GM21825 (cell line): ENCODE measurements at regions not wholly inside any gene's neighbourhood (a gene's known extent, or its start where the extent isn't known, plus 50 kb on each side); places are given as distances from the start of the nearest gene placed in this dataset.
"Not testable (repeated sequence)": the region's sequence is repeated elsewhere in the genome, so short reads cannot be mapped to it uniquely, and the experiment has no call there.

ENCODE experiments used
- ATAC-seq: cut with Tn5 transposase; IDR thresholded peaks from one replicate; pipeline ENCODE4 v1.9.1; 2021; ENCODE audit warnings: mild to moderate bottlenecking, moderate library complexity; ENCODE audit not compliant: unreplicated experiment

DNA sequence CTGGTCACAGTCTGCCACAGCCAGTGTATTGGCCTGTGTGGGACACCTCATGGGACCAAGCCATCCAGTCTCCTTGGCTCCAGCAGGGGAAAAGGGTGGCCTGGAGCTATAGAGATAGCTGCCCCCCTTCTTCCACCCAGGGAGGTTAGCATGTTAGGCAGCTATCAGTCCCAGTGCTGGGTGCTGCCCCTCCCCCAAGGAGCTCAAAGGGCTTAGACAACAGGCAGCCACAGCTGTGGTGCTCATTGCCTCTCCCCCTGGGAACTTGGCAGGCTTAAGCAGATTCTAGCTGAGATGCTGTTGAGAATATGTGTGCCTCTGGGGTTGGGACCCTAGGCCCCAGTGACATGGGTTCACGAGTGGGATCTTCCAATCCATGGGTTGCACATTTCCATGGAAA, 226.0 kb upstream of the PTGER4 start:
- no peak for ATAC-seq

DNA sequence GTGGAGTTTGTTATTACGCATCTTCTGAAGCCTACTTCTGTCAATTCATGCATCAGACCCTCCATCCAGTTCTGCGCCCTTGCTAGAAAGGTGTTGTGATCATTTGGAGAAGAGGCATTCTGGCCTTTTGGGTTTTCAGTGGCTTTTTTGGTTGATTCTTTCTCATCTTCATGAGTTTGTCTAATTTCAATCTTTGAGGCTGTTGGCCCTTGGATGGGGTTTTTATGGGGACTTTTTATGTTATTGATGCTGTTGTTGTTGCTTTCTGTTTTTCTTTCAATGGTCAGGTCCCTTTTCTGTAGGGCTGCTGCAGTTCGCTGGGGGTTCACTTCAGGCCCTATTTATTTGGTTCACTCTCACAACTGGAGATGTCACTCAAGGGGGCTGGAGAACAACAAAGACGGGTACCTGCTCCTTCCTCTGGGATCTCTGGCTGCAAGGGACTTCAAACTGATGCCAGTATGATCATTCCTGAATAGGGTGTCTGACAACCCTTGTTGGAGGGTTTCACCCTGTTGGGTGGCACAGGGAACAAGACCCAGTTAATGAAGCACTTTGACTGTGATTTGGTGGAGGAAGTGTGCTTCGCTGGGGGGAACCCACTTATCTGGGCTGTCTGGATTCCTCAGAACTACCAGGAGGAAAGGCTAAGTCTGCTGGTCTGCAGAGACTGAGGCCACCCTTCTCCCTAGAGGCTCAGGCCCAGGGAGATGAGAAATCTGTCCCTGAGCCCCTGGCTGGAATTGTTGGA, 226.7 kb upstream of the PTGER4 start:
- ATAC-seq = no peak

DNA sequence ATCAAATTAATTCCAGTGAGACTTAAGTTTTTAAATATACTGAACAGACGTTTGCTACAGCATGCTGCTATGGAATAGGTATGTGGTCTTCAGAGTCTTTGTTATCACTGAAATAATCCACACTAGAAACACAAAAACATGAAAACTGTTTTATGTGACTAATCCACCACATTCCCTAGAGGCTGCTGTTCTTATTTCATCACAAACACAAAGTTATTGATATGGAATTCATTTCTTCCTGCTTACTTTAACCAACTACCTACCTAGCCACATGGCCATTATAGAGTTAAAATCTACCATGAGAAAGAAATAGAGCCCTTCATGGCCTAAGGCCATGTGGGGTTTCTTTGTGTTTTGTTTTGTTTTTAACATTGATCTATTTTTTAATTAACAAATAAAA, 232.3 kb upstream of the PTGER4 start:
- ATAC-seq = no peak

DNA sequence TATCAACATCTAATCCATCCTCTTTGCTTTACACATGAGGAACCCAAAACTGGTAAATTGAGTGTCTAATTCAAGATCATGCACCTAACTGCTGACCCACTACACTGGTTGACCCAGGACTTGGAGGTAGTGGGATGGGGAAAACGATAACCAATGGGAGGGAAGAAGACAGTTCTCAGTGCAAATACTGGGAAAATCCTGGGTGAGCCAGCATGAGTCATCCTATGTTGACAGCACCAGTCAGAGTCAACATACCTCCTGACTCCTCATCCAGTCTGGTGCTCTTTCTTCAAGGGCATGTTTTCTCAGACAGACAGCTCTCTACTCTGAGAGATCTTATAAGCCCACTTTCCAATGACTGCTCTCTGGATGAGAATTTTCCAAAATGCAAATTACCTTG, 232.8 kb upstream of the PTGER4 start:
- ATAC-seq = no peak

DNA sequence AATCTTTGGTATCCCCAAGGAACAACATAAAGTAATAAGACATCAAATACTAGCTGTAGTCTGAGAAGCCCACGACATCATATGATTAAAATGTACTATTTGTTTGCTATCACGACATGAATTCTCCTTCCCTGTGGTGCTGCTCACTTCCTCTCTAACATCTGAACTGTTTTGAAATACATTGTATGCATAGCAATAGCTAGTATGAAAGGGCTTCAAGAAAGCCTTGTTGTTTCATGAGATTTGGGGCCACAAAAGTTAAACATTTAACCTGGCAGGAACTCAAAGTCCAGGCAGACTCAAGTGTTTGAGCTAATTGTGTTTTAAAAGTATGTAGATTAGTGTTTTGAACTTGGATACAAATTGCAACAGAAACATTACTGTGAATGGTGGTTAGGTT, 237.4 kb upstream of the PTGER4 start:
- peak; percentile 55 for ATAC-seq

DNA sequence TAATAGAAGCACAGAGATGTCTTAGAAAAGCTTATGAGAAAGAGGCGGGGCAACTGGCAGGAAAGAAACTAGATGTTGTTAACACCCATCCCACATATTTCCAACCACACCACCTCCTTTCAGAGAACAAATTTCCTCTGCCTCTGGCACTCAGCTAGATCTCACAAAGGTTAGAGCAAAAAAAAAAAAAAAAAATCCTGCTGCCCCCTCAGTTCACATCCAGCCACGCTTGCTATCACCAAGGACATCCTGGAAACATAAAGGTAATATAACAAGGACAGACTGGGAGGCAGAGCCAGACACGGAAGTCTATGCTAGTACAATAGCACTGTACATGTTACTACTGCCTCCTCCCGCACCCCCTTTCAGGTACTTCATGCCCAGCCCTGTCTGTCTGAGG, 238.0 kb upstream of the PTGER4 start:
- no peak for ATAC-seq

DNA sequence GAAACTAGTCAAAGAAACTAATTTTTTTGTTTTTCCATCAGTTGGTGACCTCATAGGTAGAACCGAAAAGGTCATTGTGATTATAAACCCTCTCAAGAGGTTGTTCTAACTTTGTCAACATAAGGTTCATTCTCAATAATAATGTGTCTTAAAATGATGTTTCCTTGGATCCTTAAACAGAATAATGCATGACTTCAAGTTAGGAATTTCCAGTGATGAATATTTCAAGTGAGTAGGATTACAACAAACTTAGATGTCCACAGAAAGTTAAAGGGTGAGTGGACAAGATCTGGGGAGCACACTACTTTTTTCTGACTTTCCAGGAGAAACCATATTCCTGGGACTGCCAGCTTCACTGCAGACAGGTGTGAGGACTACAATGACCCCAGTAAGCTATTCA, 239.0 kb upstream of the PTGER4 start:
- no peak for ATAC-seq

DNA sequence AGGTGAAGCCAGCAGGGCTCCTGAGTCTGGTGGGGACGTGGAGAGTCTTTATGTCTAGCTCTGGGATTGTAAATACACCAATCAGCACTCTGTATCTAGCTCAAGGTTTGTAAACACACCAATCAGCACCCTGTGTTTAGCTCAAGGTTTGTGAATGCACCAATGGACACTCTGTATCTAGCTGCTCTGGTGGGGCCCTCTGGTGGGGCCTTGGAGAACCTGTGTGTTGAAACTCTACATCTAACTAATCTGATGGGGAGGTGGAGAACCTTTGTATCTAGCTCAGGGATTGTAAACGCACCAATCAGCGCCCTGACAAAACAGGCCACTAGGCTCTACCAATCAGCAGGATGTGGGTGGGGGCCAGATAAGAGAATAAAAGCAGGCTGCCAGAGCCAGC, 240.6 kb upstream of the PTGER4 start:
- ATAC-seq = not testable (repeated sequence)

DNA sequence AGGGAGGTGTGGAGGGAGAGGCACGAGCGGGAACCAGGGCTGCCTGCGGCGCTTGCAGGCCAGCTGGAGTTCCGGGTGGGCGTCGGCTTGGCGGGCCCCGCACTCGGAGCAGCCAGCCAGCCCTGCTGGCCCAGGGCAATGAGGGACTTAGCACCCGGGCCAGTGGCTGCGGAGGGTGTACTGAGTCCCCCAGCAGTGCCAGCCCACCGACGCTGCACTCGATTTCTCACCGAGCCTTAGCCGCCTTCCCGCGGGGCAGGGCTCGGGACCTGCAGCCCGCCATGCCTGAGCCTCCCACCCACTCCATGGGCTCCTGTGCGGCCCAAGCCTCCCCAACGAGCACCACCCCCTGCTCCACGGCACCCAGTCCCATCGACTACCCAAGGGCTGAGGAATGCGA, 241.1 kb upstream of the PTGER4 start:
- ATAC-seq = not testable (repeated sequence)

DNA sequence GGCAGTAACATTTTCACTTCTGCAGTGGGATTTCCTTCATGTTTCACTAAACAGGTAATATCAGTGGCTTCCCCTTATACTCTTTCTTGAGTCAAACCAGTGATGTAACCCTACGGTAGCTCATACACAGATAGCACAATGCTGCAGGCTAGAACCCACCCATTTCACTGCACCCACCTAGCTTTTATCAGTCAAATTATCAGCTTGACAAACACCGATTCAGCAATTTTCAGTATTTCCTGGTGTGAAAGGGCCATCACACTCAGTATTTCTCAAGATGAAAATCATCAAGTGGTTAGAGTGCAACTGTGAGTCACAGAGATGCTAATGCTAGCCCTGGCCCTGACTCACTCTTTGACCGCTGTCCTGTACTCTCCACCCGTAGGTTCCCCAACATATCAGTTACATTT, 242.3 kb upstream of the PTGER4 start:
- ATAC-seq = peak; percentile 57

DNA sequence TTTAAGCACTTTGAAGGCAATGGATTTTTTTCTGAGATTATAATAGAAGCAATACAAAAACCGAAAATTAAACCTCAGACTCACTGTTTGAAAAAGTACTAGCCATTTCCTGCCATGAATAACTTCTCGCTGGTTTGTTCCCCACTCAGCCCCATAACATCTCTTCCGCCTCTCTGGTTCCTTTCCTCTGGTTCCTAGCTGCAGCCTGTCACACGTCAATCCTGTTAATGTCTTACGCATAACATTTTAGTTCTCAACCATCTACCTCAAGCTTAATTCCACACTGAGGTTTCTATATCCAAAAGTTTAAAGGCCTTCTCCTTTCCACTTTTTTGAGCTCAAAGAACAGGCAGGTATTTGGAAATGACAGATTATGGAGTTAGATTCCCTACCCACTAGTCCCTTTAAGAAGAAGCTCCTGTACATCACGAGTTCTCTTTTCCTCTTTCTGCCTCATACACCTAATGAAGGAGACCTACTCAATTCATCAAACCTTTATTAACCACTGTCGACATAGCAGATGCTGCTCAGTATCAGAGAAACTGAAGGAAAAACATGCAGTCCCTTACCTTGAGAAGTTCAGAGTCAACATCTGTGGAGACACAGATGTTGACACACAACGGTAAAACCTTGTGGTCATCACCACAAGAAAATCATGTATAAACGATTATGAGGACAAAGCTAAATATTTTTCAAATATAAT, 243.0 kb upstream of the PTGER4 start:
- ATAC-seq = peak; percentile 81

DNA sequence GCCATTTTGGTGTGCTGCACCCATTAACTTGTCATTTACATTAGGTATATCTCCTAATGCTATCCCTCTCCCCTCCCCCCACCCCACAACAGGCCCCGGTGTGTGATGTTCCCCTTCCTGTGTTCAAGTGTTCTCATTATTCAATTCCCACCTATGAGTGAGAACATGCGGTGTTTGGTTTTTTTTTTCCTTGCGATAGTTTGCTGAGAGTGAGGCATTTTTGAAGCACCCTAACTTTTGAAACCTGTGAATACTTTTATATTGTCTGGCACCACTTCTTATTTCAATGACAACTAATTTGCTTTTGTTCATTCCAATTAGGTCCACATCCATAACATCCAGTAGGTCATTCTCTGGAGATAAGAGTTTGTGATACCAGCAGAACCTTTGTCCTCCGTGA, 244.0 kb upstream of the PTGER4 start:
- ATAC-seq = not testable (repeated sequence)

DNA sequence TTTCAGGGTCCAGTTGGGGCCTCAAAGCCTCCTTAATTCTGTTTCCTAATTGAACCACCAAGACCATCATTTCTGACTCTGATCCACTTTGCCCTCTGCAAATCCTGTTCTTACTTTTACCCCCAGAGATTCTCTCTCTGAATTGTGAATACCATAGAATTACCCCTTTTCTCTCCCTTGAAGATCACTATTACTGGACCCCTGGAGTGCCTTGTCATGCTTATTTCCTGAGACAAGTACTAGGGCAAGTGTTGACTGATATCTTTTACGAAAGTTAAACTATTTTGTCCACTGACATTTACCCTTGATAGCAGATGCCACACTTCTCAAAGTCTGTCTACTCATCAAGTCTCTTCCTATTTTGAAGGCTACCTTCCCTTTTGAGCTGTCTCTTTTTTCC, 246.9 kb upstream of the PTGER4 start:
- no peak for ATAC-seq

DNA sequence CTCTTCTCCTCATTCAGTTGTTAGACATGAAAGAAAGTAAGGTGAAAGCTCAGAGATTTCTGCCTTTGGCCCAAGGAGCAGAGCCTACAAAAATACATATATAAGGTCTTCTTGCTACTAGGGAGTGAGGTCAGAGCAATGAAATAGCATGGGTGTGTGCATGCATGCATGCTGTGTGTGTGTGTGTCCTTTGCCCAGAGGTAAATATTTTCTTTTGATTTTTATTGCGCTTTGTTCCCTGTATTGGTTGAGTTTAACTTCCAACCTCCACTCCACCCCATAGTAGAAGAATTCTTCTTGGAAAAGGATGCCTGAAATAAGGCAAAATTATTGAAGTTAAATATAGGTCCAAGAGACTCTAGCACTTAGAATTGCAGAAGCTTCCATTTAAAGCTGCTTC, 248.0 kb upstream of the PTGER4 start:
- ATAC-seq = no peak

DNA sequence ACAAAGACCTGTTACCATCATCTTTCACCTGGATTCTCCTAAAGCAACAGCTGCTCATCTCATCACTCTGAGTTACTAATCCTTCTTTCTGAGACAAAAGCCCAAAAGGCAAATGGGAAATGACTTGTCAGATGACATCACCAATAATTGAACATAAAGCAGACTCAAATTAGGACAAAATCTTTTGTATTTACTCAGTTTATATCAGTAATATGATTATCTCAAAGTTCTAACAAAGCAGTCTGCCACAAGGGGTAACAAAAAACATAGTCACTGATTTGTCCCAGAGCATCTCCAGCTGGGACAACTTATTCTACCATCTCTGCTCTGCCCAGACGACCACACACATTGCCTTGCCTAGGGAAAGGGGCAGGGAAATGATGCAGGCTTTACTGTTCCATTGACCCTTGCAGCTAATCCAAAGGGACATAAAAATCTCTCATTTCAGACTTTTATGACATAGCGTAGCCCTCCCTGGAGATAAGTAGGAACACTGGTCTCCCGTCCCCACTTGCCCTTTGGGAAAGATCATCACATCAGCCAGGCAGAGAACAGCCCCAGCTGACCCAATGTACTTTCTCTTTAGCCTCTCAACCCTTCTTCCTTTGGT, 249.5 kb upstream of the PTGER4 start:
- ATAC-seq = no peak

DNA sequence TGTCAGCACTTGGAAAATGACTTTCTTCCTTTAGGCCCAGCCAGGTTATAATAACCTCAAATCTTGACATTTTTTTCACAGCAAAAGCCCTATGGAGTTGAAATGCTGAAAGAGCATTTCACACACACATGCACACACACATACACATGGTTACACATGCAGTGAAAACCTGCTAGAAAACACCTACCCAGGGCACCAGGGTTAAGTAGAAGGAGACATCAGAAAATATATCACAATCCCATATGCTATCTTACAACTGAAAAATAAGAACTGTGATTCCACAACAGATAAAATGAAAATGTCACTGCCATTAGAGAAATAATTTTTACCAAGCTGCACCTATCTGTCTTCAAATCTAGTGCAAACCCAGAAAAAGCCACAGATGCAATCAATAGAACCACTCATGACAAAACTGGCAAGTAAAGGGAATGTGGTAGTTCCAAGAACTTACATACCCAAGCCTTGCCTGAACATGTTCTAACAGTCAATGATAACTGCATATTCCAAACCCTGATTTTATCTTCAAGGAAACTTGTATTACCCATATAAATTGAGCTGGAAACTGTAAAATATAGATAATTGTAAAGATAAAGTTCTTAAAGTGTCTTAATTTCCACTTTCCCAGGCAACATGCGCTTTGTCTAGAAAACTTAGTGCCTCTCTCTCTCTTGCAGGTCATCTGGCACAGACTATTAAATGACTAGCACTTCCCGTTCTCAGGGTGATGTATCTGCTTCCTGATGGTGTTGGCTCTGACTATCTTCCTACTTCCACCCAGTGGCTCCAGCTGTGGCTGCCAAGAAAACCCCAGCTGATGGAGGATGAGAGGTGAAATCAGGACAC, 250.2 kb upstream of the PTGER4 start:
- ATAC-seq = no peak

DNA sequence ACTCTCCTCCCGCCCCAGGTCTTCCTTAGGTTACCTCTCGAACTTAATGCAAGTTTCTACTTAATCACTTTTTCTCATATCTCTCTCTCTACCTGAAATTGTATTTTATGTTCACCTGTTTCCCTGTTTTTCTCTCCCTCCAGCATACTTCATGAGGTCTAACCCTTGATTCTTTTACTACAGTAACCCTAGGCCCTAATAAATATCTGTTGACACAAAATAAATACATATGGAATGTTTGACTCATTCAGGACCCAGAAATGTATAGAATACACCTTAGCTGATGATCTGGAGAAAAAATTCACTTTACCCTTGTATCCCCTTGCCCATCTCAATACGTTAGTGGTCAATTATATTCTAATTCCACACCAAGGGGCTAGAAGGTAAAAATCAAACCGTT, 250.9 kb upstream of the PTGER4 start:
- ATAC-seq = no peak

DNA sequence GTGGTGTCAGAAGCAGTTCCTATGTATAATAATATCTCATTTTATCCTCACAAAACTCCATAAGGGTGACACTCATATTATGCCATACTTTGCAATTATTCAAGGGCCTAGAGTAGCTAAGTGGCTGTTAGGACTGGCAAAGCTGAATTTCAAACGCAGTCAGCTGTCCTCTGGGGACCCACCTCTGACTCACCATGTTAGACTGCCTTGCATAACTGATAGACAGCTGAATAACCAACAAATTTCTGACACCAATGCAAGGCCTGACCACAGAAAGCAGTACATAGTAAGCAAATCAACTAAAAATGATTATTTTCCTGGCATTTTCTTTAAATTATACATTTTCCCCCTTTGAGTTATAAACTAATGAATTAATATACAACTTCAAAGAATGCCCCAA, 251.6 kb upstream of the PTGER4 start:
- no peak for ATAC-seq

DNA sequence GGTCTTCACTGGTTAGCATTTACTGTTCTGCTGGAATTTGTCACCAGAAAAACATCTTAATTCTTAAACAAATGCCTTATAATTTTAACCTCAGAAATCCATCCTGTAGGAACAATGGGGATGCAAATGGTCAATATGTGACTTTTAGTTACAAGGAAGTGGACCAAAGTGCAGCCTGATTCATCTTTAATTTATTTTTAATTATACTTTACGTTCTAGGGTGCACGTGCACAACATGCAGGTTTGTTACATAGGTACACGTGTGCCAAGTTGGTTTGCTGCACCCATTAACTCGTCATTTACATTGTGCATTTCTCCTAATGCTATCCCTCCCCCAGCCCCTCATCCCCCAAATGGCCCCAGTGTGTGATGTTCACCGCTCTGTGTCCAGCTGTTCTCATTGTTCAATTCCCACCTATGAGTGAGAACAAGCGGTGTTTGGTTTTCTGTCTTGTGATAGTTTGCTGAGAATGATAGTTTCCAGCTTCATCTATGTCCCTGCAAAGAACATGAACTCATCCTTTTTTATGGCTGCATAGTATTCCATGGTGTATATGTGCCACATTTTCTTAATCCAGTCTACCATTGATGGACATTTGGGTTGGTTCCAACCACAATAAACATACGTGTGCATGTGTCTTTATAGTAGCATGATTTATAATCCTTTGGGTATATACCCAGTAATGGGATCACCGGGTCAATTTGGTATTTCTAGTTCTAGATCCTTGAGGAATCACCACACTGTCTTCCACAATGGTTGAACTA, 262.5 kb upstream of the PTGER4 start:
- ATAC-seq = not testable (repeated sequence)

DNA sequence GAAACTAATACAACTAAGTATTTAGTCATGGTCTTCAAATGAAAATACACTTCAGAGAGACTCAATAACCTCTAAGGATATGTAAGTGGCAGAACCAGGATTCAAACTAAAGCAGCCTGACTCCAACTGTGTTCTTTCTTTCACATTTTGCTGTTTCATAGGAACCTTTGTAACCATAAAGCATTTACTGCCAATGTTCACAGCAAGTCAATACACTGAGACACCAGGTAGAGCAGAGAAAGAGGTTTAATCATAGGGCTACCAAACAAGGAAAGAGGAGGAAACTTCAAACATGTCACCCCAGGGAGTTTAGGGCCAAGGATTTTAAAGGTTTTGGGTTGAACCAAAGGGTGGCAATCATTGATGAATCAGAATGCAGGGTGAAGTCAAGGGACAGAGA, 263.1 kb upstream of the PTGER4 start:
- ATAC-seq = no peak

DNA sequence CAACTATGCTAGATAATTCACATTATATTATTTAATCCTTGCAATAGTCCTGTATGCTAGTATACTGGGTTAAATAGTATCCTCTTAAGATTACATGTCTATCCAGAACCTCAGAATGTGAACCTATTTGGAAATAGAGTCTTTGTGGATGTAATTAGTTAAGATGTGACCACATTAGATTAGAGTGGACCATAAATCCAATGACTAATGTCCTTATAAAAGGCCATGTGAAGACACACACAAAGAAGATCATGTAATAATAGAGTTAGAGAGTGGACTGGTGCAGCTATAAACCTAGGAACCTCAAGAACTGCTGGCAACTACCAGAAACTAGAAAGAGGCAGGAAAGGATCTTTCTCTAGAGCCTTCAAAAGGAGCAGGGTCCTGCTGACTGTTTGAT, 263.6 kb upstream of the PTGER4 start:
- ATAC-seq = no peak
